PFSK-1 (cell line): ENCODE measurements at regions not wholly inside any gene's neighbourhood (a gene's known extent, or its start where the extent isn't known, plus 50 kb on each side); places are given as distances from the start of the nearest gene placed in this dataset.

Experiments used
- FOXP2 ChIP-seq: optimal IDR thresholded peaks from 2 replicates; pipeline ENCODE3; 2011; ENCODE audit warnings: borderline replicate concordance, control low read depth, inconsistent platforms; ENCODE audit not compliant: insufficient read depth; ENCODE audit errors: extremely low read length, extremely low read depth
- POLR2AphosphoS5 ChIP-seq: IDR thresholded peaks from 2 replicates; pipeline ENCODE4 v1.6.1; 2012; ENCODE audit warnings: low read depth, mild to moderate bottlenecking, control low read depth, low read length, moderate library complexity
- TF ChIP-seq, protein P1 (sequence below), 2 experiments: IDR thresholded peaks; 2 replicates each; pipeline versions ENCODE4 v1.6.1 to v1.8.0; 2011 to 2012; ENCODE audit warnings: low read depth in 2 of 2, low read length in 2 of 2, control low read depth in 1 of 2, inconsistent platforms in 1 of 2, mild to moderate bottlenecking in 1 of 2, moderate library complexity in 1 of 2; ENCODE audit not compliant: insufficient read depth in 1 of 2

DNA sequence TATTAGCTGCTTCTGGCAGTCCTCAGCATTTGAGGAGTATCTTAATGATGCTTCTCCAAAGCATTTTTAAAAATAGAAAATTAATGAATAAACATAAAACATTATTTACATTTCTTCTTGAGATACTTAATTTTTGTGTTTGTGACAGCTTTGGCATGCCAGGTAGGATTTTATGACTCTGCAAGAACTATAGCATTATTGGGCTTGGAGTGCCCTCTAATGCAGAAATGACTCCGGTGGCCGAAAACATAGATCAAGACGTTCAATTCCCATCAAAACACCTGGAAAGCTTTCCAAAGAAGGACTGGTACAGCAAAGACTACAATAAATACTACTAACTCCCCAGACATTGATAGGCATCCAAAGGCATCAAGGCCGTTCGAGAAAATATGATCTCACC lies 366.4 kb upstream of the CXADR start:
- TF ChIP-seq POLR2AphosphoS5, result no peak
- TF ChIP-seq, protein P1, sequence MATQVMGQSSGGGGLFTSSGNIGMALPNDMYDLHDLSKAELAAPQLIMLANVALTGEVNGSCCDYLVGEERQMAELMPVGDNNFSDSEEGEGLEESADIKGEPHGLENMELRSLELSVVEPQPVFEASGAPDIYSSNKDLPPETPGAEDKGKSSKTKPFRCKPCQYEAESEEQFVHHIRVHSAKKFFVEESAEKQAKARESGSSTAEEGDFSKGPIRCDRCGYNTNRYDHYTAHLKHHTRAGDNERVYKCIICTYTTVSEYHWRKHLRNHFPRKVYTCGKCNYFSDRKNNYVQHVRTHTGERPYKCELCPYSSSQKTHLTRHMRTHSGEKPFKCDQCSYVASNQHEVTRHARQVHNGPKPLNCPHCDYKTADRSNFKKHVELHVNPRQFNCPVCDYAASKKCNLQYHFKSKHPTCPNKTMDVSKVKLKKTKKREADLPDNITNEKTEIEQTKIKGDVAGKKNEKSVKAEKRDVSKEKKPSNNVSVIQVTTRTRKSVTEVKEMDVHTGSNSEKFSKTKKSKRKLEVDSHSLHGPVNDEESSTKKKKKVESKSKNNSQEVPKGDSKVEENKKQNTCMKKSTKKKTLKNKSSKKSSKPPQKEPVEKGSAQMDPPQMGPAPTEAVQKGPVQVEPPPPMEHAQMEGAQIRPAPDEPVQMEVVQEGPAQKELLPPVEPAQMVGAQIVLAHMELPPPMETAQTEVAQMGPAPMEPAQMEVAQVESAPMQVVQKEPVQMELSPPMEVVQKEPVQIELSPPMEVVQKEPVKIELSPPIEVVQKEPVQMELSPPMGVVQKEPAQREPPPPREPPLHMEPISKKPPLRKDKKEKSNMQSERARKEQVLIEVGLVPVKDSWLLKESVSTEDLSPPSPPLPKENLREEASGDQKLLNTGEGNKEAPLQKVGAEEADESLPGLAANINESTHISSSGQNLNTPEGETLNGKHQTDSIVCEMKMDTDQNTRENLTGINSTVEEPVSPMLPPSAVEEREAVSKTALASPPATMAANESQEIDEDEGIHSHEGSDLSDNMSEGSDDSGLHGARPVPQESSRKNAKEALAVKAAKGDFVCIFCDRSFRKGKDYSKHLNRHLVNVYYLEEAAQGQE (IDR thresholded peaks at IDR 0.05; ENCODE audit: insufficient read depth in 1 of 2, low read depth in 2 of 2, low read length in 2 of 2), result no peak
- no peak for TF ChIP-seq FOXP2
